Spinal cord (tissue), 9 donors: ENCODE measurements at regions not wholly inside any gene's neighbourhood (a gene's known extent, or its start where the extent isn't known, plus 50 kb on each side); places are given as distances from the start of the nearest gene placed in this dataset.
"Not testable (repeated sequence)": the region's sequence is repeated elsewhere in the genome, so short reads cannot be mapped to it uniquely, and the experiment has no call there.

Source experiments
- DNase-seq, 6 donors: peaks; one replicate each; pipeline versions ENCODE4 v3.0.0 to v3.0.0-alpha.2; 2013 to 2015; ENCODE audit warnings: low spot score in 6 of 6, low read depth in 4 of 6
- H3K27ac ChIP-seq: one replicate; pipeline ENCODE4 v1.5.1; 2013; ENCODE audit warnings: low read depth, low read length, control low read depth
- H3K27me3 ChIP-seq: one replicate; pipeline ENCODE4 v1.6.1; 2013; ENCODE audit warnings: low read length; ENCODE audit not compliant: control insufficient read depth, insufficient read depth
- H3K36me3 ChIP-seq: one replicate; pipeline ENCODE4 v1.6.1; 2013; ENCODE audit warnings: low read length; ENCODE audit not compliant: control insufficient read depth, insufficient read depth
- H3K4me1 ChIP-seq: one replicate; pipeline ENCODE4 v1.6.1; 2013; ENCODE audit warnings: low read length; ENCODE audit not compliant: control insufficient read depth, insufficient read depth
- H3K4me3 ChIP-seq: one replicate; pipeline ENCODE4 v1.5.1; 2013; ENCODE audit warnings: low read depth, low read length, control low read depth
- H3K9me3 ChIP-seq: one replicate; pipeline ENCODE4 v1.6.1; 2013; ENCODE audit warnings: low read length; ENCODE audit not compliant: control insufficient read depth, insufficient read depth
- WGBS: methylation state at CpG from one replicate; pipeline ENCODE4 v1.1.5; 2013; ENCODE audit warnings: missing lambda C conversion rate; ENCODE audit not compliant: insufficient coverage; 5-methylcytosine and 5-hydroxymethylcytosine counted together
- donor health status: healthy.

DNA sequence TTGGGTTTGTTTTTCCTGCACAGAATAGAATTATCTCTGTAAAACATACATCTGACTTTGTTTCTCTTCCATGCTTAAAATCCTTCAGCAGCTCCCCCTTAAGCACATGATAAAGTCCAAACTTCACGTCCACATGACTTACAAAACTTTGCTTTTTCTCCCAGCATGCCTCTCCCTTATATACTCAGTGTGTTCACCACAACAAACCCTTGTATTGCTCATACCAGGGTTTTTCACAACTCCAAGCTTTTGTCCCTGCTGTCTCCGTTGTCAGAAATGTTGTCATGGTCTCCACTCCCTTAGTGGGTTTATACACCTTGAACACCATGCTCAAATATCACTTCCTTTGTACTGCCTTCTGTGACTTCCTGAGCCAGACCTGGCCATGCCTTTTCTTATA is 91.1 kb upstream of the MITF start:
- no peak for DNase-seq
- H3K4me3 ChIP-seq = no peak overlapping the region
- 90% methylated on average over 1 of the region's 2 CpGs for WGBS
- H3K27ac ChIP-seq = no peak overlapping the region
- H3K27me3 ChIP-seq = no peaks in the 10 kb centered on the region
- no peaks in the 10 kb centered on the region for H3K9me3 ChIP-seq
- H3K4me1 ChIP-seq = no peaks in the 10 kb centered on the region
- no peaks in the 10 kb centered on the region for H3K36me3 ChIP-seq

DNA sequence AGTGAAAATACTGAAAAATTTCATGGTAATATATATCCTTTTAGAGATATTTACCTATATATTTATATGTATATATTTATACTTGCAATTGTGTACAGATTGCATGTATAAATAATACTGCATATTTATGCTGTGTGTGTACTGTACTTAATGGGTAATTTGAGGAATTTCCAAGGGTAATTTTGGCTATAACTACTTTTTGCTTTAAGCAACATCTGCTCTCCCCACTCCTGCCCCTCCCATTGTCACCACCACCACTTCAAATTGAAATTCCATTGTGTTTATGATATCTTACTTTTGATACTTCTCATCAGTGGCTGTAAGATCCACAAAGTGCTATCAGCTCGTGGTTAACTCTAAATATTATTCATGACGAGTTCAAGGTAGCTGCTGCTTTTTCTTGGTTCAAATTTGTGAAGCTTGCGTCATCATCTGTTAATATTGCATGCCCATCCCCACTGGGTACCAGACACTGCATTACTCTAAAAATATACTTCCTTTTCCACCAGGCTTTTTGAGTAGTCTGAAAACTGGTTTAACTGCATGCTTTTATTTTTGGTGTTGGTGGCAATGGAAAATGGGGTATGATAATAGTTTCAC is 91.7 kb upstream of the MITF start:
- H3K36me3 ChIP-seq = no peaks in the 10 kb centered on the region
- H3K27me3 ChIP-seq = no peaks in the 10 kb centered on the region
- H3K4me3 ChIP-seq = no peak overlapping the region
- no peaks in the 10 kb centered on the region for H3K9me3 ChIP-seq
- no CpG with 5 or more reads among the region's 3 CpGs for WGBS
- H3K4me1 ChIP-seq = no peaks in the 10 kb centered on the region
- H3K27ac ChIP-seq = no peak overlapping the region
- DNase-seq = no peak

DNA sequence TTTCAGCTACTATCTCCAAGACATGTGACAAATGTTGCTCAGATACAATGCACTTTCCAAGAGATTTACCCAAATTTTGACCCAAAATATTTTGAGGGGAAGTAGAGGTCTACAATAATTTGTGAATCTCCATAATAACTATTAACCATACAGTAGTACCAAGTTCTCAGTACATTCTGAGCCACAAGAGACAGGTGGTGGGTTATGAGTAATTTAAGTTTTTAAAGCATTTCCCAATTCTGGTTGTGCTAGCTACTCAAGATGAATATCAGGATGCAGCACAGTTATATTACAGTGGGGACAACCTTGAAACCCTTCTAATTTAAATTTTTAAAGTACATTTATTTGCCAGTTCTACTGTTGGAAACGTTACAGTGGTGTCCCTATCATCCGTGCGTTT is 92.2 kb upstream of the MITF start:
- Histone ChIP-seq H3K27ac (no peak overlapping the region), H3K9me3 (no peaks in the 10 kb centered on the region), H3K4me3 (no peak overlapping the region), H3K27me3 (no peaks in the 10 kb centered on the region), H3K4me1 (no peaks in the 10 kb centered on the region), H3K36me3 (no peaks in the 10 kb centered on the region)
- DNase-seq = no peak
- WGBS = no CpG with 5 or more reads among the region's 3 CpGs

DNA sequence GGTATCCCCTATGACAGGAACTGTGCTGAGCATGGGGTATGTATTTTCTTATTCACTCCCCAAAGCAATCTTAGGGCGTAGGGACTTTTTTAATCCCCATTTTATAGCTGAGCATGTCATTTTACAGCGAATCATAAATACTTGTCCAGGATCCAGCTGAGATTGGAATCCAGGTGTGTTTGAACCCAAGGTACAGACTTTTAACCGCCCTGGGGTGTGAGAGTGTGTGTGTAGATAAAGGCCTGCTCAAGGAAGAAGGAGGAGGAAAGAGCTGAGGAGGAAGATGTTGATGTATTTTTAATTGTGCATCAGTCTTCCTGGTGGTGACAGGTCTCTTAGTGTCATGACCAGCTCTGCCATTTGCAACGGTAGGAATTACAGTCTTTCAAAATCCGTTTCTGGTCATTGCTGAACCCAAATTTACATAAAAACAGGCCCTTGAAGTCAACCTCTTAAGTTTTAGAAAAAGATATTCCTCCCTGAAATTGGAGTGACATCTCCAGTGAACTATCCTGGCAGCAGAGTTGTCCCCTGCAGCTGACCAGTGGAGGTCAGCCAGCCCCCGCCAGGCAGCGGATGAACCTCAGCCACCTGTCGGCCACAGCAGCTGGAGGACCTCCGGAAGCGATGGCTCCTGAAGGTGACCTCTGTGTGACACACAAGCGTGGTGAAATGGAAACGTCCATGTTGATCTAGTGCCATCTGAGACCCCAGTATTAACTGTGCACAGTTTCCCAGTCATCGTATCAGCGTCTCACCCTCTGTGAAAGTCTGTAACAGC is 92.8 kb upstream of the MITF start:
- Histone ChIP-seq H3K27ac (no peak overlapping the region), H3K36me3 (no peaks in the 10 kb centered on the region), H3K9me3 (no peaks in the 10 kb centered on the region), H3K4me3 (no peak overlapping the region), H3K4me1 (no peaks in the 10 kb centered on the region), H3K27me3 (no peaks in the 10 kb centered on the region)
- WGBS = 83% methylated on average over 10 of the region's 14 CpGs
- DNase-seq = no peak

DNA sequence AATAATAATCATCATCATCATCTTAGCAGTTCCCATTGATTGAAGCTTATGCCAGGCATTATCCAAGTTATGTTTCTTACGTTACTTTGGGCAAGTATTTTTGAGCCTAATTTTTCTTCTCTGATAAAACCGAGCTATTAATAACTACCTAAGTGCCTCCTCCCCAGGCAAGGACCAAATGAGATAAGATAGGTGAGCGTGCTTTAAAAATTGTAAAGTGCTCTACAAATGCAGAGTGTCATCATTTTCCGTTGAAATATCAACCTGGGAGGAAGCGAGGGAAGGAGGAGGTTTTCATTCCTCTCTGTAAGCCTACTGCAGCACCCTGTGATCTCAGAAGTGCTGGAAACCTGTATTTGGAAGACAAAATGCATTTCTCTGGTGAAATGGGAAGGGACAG is 96.7 kb upstream of the MITF start:
- H3K27me3 ChIP-seq = no peaks in the 10 kb centered on the region
- peak in 1 of 6 donors; percentile 20 for DNase-seq
- H3K9me3 ChIP-seq = no peaks in the 10 kb centered on the region
- no peaks in the 10 kb centered on the region for H3K4me1 ChIP-seq
- no peaks in the 10 kb centered on the region for H3K36me3 ChIP-seq
- WGBS = no CpG with 5 or more reads among the region's 5 CpGs
- H3K27ac ChIP-seq = no peak overlapping the region
- no peak overlapping the region for H3K4me3 ChIP-seq

DNA sequence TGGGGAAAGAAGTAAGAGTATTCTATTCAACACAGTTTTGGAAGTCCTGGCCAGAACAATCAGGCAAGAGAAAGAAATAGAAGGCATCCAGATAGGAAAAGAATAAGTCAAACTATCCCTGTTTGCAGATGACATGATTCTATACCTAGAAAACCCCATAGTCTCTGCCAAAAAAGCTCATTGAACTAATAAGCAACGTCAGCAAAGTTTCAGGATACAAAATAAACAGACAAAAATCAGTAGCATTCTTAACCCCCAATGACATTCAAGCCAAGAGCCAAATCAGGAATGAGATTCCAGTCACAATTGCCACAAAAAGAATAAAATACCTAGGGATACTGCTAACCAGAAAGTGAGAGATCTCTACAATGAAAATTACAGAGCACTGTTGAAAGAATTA is 99.4 kb upstream of the MITF start:
- H3K36me3 ChIP-seq = no peaks in the 10 kb centered on the region
- no peak for DNase-seq
- no peaks in the 10 kb centered on the region for H3K27me3 ChIP-seq
- no CpG with 5 or more reads among the region's 1 CpG for WGBS
- no peaks in the 10 kb centered on the region for H3K4me1 ChIP-seq
- no peak overlapping the region for H3K27ac ChIP-seq
- H3K4me3 ChIP-seq = no peak overlapping the region
- H3K9me3 ChIP-seq = no peaks in the 10 kb centered on the region

DNA sequence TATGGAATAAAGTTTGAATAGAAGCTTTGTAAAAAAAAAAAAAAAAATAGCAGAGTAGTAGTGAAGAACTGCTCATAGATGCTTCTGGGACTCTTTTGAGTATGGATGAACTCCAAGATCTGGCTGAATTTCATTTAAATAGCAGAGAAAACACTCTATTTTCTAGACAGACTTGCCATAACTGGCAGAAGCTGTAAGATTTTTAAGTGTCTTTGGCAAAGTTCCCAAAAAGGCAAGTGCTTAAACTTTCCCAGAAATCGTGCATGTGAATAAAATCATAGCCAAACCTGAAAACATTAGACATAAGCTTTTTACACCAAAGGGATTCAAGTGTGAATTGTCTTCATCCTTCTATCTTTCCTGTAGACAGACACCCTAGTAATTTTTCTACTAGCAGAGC is 110.3 kb upstream of the MITF start:
- 14% methylated on average over 1 of the region's 1 CpG for WGBS
- peak in 2 of 6 donors; percentile 82 to 96 for DNase-seq
- H3K27me3 ChIP-seq = no peaks in the 10 kb centered on the region
- no peak overlapping the region for H3K4me3 ChIP-seq
- H3K9me3 ChIP-seq = no peaks in the 10 kb centered on the region
- no peaks in the 10 kb centered on the region for H3K36me3 ChIP-seq
- no peaks in the 10 kb centered on the region for H3K4me1 ChIP-seq
- H3K27ac ChIP-seq = no peak overlapping the region

DNA sequence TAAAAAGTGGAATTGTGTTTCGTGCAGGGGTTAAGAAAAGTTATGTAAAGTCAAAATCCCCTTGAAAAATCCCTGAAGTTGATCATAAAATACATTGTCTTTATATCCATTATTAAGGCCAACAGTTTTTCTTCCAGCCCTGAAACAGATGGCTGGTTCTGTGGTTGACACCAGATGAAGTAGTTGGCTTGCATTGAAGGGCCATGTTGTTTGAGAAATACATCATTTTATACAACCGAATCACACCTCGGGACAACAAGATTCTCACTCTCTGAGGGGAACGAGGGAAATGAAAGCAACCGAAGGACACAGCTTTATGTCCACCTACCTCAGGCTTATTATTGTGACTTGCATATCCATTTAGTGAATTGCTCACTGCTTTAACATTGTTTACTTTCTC is 126.0 kb upstream of the MITF start:
- no peaks in the 10 kb centered on the region for H3K27me3 ChIP-seq
- peak in 1 of 6 donors; percentile 69 for DNase-seq
- no peak overlapping the region for H3K4me3 ChIP-seq
- no peaks in the 10 kb centered on the region for H3K4me1 ChIP-seq
- 60% methylated on average over 1 of the region's 5 CpGs for WGBS
- H3K9me3 ChIP-seq = no peaks in the 10 kb centered on the region
- H3K27ac ChIP-seq = no peak overlapping the region
- H3K36me3 ChIP-seq = no peaks in the 10 kb centered on the region

DNA sequence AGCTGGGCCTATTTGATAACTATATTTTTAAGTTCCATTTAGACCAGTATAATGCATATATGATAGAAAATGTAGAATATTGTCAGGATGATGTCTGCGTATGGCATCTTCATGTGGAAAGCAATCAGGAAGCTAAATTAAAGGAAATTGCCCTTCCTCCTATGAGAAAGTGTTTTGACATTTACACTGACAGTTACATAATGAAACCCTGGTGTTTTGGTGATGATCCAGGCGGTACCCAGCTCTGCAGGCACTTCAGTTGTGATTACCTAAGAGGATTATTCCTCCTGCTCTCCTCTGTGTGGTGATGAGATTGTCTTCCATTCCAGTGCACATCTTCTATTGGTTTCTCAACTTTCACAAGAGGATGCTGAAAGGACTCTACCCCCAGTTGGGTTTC is 126.5 kb upstream of the MITF start:
- no CpG with 5 or more reads among the region's 2 CpGs for WGBS
- Histone ChIP-seq H3K27me3 (no peaks in the 10 kb centered on the region), H3K4me1 (no peaks in the 10 kb centered on the region), H3K4me3 (no peak overlapping the region), H3K36me3 (no peaks in the 10 kb centered on the region), H3K27ac (no peak overlapping the region), H3K9me3 (no peaks in the 10 kb centered on the region)
- peak in 1 of 6 donors; percentile 65 for DNase-seq

DNA sequence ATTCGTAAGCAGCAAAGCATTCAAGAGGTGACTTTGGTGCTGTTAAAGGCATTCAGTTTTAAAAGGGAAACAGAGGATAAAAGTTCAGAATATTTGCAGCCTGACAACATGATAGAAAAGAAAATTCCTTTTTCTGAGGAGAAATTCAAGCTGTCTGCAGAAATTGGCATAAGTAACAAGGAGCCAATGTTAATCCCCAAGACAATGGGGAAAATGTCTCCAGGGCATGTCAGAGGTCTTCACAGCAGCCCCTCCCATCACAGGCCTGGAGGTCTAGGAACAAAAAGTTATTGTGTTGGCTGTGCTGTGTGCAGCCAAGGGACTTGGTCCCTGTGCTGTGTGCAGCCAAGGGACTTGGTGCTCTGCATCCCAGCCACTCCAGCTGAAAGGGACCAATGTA is 129.7 kb upstream of the MITF start:
- not testable (repeated sequence) for H3K27me3 ChIP-seq, H3K4me1 ChIP-seq, H3K4me3 ChIP-seq, H3K27ac ChIP-seq, DNase-seq, H3K9me3 ChIP-seq, H3K36me3 ChIP-seq
- WGBS = 80% methylated on average over 1 of the region's 1 CpG
